HG02981 (cell line): ENCODE measurements at regions not wholly inside any gene's neighbourhood (a gene's known extent, or its start where the extent isn't known, plus 50 kb on each side); places are given as distances from the start of the nearest gene placed in this dataset.

Source experiments
- ATAC-seq: cut with Tn5 transposase; IDR thresholded peaks from one replicate; pipeline ENCODE4 v1.9.1; 2021; ENCODE audit warnings: mild to moderate bottlenecking, moderate library complexity; ENCODE audit not compliant: unreplicated experiment

DNA sequence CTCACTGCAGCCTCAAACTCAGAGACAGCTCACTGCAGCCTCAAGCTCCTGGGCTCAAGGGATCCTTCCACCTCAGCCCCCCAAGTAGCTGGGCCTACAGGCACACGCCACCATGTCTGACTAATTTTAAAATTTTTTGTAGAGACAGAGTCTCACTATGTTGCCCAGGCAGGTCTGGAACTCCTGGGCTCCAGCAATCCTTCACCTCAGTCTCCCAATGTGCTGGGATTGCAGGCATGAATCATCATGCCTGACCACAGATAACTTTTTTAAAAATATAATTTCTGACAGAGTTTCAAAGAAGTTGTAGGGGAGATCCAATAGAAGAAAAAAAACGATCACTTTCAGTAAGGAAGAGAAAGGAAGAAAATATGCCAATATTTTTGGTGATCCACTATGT, 189.7 kb upstream of the CDKN3 start:
- no peak for ATAC-seq

- ATAC-seq = no peak
Observed at GRCh38 chr14:54207476-54208462, 189.0 kb upstream of the CDKN3 start.

DNA sequence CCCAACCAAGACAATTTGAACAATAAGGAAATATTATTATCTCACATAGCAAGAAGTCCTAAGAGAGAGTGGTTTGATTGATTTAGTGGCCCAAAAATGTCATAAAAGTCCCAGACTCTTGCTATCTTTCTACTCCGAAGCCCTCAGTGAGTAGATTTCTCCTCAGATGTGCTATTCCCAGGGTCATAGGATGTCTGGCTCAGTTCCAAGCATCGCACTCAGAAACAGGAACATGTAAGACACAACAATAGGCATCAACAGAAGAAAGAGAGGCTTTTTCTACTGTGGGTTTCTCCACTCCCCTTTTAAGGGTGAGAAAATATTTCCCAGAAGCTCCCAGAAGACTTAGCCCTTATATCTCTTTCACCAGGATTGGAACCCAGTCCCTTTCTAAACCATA, 188.1 kb upstream of the CDKN3 start:
- no peak for ATAC-seq

GRCh38 chr14:54209511-54210250, 187.1 kb upstream of the CDKN3 start:
- no peak for ATAC-seq

- ATAC-seq = no peak
Observed at GRCh38 chr14:54211551-54212308, 185.1 kb upstream of the CDKN3 start.

DNA sequence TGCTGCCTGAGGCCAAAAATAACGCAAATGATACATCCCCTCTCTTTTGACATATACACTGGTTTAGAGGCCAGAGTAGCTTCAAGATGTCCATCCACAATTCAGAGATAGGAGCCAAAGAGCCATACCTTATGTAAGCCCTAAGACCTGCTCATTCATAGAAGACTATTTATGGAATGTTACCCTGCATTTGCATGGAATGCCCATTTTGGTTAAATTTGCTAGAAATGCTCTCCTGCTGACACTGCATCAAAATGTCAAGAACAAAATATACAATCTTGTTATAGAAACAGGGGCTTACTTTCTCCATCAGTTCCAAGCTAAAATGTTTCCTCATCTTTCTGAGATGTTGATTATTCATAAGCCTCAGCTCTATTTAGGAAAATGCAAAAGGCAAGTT, 183.3 kb upstream of the CDKN3 start:
- ATAC-seq = no peak

DNA sequence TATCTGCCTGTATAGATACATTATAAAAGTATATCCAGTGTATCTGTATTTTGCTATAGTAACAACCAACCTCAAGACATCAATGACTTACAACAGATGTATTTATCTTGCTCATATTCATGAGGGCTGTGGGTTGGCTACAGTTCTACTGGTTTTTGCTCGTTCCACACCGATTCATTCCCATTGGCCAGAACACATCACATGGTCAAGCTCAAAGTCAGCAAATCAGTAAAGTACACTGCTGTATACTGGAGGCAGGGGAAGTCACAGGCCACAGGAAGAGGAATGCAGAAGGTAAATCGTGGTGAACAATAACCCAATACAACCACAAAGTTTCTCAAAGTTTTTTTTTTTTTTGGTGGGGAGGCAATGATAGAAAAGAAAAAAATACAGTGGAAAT, 180.0 kb upstream of the CDKN3 start:
- no peak for ATAC-seq

DNA sequence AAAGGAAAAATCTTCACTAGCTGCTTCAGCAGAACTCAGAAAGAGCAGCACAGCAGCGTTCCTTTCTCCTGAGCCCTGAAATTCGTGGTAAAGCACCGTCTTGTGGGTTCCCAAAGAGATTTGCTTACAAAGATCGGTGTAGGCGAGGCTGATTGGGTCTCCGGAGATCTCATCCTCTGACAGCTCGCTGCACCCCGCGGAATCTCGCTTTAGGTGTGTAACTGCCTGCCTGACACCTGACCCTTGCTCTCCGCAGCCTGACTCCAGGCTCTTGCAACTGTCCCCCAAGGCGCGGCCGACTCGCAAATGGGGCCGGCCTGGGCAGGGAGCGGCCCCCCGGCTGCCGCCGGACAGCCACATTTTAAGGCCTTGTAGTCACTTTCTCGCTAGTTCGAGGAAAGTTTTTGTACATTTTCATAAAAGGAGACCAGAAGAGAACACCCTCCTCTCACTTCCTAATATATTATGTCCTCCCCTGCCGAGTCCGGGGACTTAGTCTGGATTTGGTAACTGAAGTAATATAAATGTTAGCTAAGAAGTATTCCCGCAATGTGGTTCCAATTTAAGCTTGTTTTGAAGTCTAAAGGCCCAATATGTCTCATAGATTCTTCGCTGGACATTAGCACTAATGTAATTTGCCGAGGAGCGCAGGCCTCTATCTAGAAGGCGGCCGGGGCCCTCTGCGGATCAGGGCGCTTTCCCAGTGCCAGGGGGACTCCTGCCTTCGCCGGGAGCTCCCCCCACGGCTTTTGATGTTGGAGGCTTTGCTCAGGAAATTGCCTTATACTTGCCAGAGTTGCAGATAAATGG, 177.3 kb upstream of the CDKN3 start:
- ATAC-seq = no peak

DNA sequence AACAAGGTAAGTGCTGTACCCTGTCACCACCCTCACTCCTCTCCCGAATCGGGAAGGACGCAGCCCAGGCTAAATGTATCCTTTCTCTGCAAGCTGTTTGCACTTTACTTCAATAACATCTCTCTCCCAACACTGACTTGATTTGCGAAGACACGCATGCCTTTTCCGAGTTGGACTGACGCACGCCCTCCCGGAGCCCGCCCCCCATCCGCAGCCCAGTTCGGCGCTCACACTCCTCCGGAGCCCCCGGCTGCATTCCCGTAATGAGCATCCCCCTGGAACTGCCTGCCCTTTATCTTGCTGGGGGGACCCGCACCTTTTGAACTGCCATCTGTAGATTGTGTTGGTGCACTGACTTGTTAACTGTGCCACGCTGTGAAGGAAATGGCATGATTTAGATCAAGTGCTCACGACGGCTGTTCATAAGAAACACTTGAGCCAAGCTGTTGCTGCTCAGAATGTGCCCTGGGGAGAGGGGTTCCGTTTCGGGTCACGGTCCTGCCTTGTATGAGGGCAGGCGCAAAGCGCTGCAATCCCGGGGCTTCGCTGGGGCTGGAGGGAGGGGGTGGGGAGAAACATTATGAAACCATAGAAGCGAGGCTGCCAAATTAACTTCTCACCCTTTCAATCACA, 176.6 kb upstream of the CDKN3 start:
- ATAC-seq = no peak

GRCh38 chr14:54220704-54221431, 175.9 kb upstream of the CDKN3 start:
- ATAC-seq = no peak

DNA sequence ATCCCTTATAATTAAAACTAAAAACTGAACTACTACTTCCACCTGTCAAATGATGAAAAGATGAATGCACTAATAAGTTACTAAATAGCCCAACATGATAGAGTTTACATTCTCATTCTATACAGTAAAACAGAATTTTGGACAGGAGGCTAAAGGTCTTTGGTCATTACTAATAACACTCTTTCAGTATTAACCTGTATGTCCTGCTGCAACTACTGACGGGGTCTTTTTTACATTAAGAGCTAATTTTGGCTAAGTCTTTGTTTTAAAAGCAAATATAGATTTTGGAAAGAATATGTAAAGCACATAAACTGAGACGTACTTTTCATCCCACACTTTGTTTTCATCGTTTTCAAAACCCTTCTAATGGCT, 175.4 kb upstream of the CDKN3 start:
- ATAC-seq = no peak

GRCh38 chr14:54221971-54222370, 174.8 kb upstream of the CDKN3 start:
- no peak for ATAC-seq

DNA sequence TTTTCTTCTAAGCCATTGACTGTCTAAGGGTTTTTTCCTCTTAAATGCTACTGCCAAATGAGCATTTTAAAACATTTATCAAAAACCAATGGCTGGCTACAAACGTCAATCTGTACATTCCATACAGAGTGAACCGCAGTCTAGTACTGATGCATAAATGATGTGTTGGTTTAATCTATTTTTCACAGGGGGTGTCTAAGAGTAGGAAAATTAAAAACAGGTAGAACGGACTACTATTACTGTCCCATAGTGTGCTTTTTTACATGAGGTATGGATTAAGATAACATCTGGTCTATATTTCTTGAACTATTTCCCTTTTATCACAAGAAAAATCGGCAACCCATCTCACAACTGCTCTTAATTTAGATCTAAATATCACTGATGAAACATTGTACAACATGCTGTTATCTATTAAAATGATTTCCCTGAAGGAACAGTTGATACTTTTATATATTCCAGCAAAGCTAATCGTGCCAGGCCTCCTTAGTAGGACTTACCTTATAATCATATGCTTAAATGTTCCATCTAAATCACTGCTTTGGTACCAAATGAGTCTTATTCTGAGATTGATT, 172.9 kb upstream of the CDKN3 start:
- ATAC-seq = no peak

- no peak for ATAC-seq
Observed at GRCh38 chr14:54225457-54226060, 171.2 kb upstream of the CDKN3 start.

GRCh38 chr14:54226103-54226502, 170.7 kb upstream of the CDKN3 start:
- no peak for ATAC-seq

DNA sequence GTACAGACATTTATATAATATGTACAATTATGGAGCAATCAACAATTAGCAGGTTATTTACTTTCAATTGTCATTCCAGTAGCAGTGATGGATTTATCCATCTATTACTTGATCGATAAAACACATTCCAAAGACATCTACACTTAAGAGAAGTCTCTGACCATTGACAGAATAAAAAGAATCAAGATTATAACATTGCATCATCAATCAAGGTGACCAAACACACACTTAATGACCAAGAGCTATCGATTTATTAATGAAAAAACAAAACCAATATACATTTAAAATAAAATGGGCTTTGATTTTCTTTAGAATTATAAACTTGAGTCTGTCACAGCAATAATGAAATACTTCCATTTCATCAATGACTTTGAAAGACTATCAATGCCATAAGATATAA, 170.2 kb upstream of the CDKN3 start:
- no peak for ATAC-seq

DNA sequence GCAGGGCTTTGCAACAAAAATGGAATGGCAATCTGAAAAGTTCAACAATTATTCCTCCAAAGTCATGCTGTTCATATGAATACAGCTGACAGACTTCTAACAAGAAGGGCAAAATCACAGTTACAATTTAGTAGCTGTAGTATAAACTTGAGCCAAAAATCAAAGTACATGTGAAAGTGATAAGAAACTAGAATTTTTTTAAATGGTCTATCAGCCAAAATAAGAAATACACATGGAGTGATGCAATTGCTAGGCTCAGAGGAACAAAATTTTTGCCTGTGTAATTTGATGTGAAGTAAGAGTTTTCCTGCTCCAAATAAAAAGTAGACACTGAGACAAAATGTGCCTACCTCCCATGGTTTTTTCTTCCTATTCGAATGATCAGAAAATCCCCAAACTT, 167.7 kb upstream of the CDKN3 start:
- ATAC-seq = no peak

DNA sequence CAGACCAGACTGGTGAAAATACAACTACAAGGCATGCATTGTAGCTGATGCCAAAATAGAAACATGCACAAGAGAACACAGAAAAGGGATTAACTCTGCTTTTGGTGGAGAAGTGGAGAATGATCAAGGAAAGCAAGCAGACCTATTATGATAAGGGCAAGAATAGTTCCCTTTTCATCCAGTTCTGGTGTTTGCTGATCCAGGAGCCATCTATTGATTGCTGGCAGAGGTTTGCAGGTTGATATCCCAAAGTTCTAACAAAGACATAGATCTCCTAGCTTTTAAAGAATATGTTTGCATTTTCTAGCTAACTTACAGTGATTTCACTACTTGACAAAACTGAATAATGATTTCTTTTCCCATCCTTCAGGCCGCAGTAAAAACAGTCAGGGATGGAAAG, 166.2 kb upstream of the CDKN3 start:
- no peak for ATAC-seq

DNA sequence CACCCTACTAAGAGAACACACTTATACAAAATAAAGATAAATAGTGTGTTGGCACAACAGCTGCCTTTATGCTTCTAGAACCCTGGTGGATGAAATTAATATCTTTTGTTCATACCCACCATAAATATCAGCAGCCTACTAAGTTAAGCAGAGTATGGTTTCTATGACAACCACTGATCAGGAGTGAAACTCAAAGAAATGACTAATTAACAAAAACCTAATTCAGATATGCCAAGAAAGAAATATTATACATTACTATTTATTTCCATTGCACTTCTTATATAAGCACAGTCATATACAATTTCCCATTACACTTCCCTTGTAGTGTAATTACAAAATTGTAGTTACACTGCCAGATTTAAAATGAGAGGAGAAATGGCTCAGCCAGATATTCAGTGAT, 164.1 kb upstream of the CDKN3 start:
- no peak for ATAC-seq
